Activated T-cell treated with anti-CD3 and anti-CD28 coated beads, Interleukin-2, amount 50 U/mL, for 1 hour (primary cell): ENCODE measurements at regions not wholly inside any gene's neighbourhood (a gene's known extent, or its start where the extent isn't known, plus 50 kb on each side); places are given as distances from the start of the nearest gene placed in this dataset.
"Not testable (repeated sequence)": the region's sequence is repeated elsewhere in the genome, so short reads cannot be mapped to it uniquely, and the experiment has no call there.

Source experiments
- DNase-seq: peaks from one replicate; pipeline ENCODE4 v3.0.0-alpha.2; 2020

DNA sequence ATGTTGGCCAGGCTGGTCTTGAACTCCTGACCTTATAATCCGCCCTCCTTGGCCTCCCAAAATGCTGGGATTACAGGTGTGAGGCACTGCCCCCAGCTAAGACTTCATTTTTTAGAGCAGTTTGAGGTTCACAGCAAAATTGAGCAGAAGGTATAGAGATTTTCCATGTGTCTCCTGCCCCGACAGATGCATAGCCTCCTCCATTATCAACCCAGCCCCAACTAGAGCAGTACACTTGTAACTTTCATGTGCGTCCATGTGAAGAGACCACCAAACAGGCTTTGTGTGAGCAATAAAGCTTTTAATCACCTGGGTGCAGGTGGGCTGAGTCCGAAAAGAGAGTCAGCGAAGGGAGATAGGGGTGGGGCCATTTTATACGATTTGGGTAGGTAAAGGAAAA, 179.1 kb downstream of the CD83 start:
- DNase-seq: not testable (repeated sequence)

DNA sequence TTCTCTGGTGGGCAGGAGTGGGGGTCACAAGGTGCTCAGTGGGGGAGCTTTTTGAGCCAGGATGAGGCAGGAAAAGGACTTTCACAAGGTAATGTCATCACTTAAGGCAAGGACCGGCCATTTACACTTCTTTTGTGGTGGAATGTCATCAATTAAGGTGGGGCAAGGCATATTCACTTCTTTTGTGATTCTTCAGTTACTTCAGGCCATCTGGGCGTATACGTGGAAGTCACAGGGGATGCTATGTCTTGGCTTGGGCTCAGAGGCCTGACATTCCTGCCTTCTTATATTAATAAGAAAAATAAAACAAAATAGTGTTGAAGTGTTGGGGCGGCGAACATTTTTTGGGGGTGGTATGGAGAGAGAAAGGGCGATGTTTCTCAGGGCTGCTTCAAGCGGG, 179.5 kb downstream of the CD83 start:
- DNase-seq: not testable (repeated sequence)

DNA sequence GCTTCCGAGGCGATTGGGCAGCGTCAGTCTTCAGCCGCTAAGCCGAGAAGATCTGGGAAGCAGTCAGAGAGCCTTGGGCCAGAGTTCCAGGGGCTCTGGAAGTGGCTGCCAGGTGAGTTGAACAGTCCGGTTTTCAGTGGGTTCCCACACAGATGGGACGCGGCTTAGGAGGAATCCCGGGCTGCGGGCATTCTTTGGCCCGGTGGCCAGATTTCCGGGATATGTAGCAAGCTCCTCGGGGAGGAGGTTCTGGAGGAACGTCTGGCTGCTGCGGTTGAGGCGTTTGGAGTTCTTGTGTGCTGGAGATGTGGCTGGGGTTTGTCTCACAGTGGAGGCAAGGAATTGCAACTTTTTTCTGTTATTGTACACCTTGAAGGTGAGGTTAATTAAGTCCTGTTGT, 182.6 kb downstream of the CD83 start:
- DNase-seq: not testable (repeated sequence)

DNA sequence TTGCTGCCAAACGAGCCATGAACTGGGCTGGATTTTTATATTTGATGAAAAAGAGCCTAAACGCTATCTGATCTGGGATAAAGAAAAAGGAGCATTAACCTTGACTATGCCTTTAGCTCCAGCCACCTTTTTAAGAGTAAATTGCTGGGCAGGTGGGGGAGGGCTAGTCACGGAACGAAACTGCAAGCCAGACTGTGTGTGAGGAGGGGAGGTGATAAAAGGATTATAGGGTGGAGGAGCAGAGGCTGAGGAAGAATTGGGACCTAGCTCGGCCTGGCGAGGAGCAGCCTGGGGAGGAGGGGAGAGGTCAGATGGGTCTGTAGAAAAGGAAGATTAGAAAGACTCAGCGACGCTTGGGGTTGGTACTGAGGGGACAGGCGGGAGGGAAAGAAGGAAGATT, 183.1 kb downstream of the CD83 start:
- DNase-seq: not testable (repeated sequence)

DNA sequence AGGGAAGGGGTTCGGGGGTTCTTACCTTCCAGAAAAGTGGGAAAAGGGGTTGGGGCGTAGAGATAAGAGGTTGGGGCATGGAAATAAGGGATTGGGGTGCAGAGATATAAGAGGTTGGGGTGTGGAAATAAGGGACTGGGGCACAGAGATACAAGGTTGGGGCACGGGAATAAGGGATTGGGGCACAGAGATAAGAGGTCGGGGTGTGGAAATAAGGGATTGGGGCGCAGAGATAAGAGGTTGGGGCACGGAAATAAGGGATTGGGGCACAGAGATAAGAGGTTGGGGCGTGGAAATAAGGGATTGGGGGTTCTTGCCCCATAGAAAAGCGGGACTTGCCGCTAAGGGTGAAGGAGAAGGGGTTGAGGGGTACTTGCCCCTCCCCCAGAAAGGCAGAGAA, 183.9 kb downstream of the CD83 start:
- DNase-seq: not testable (repeated sequence)

DNA sequence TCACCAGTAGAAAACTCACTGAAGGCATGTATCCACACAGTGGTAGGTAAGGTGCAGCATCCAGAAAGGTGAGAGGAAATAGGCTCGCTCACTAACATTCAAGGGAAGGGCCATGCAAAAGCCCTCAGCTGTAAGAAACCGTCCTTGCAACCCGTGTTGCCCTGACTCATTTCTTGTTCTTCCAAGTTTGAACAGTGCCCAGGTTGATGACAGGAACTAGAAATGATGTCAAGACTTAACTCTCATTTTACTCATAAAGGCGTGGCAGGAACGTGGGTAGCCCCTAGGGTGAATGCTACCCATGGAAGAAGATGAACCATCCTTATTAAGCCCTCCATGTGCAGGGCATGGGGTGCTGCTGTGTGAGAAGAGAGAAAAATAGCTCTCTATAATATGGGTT, 187.6 kb downstream of the CD83 start:
- no peak for DNase-seq

DNA sequence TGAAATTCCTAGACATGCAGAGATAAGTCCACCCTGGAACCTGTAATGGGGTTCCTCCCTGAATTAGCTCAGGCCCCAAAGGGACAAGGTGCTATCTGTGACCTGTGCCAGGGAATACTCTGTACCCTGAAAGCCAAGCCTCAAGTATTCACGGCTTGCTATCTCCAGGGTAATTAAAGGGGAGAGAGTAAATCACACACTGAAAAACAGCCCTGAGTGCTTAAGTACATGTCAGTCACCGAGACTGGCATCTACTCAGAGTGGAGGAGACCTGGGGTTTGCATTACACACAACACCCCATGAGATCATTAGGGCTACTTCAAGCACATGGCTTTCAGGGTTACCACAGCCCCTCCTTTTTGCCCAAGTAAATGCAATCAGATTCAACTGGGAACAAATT, 188.1 kb downstream of the CD83 start:
- DNase-seq: no peak

DNA sequence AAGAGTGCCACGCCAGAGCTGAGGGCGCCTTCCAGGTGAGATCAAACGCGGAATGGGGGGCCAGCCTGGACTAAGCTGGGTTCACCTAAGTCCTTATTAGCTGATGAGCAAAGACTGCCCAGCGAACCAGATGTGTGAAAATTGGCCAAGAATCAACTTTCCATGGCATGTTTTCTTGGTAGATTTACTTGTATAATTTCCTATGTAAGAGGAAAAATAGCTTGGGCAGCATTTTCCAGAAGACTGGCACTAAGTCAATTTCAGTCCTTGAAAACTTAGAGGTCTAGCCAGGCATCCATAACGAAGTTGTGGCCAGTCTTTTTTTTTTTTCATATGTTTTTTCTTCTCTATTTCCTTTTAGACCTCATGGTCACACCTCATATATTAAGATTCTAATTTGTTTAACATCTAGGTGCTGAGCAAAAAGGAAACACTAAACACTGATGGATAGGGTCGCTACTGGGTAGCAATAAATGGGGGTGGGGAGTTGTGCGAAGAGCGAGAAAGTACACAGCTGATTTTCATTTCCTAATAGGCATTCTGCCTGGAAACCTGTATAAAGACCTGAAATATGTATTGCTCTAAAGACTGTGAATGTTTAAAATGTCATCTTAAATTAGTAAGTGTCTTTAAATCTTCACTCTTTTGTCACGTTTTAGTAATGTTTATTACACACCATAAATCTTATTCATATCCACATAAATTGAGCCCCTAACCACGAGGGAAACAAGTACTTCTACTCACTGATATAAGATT, 188.8 kb downstream of the CD83 start:
- DNase-seq: no peak

DNA sequence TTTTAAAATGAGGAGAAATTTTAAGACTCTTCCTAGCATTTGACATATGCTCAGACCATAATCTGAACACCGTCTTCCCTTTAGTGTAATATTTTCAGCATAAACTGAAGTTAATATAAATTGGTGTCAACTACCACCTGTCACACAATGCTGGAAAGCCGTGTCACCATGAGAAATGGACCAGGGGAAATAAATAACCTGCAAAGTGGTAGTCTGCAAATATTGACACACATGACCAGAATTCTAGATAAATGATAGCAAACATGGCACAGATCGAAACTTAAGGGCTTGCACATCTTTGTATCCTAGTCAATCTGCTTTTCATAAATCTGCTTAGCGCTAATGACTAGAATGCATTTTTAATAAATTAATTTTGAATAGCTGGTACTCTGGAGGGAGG, 191.9 kb downstream of the CD83 start:
- DNase-seq: no peak

DNA sequence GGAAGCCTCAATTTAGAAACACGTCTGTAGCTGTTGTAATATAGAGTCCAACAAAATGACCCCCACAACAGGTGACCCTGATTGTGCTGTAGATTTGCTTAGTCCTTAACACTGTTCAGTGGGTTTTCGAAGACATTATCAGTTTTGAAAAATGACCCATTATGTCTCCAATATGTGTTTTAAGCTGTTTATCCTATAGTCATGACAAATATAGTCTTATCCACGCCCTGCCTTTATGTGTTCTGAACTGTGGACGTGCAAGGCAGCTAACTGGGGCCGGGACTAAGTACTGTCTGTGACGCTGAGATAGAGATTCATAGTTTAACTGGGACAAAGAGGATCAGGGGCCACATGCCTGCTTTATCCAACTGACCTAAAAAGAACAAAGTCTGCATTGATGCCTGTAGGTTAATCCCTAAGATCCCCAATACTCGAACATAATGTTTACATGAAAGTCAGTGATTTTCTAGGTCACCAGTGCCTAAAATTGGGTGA, 192.4 kb downstream of the CD83 start:
- no peak for DNase-seq

DNA sequence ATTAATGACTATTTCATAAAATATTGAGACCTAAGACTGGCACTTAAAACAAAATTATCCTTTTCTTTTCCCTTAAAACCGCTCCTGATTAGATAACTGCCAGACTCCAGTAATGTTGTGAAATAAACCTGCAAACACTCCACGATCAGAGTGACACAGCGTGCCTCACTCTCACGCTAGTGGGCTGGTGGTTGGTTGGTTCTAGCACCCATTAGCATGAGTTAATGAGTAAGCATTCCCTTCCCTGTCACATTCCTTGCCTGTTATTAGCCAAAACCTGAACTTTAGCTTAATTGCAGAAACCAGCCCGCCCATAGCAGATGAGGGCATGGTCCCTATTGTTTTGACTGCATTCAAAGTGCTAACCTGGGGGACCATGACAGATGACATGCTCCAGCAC, 193.4 kb downstream of the CD83 start:
- DNase-seq: no peak

DNA sequence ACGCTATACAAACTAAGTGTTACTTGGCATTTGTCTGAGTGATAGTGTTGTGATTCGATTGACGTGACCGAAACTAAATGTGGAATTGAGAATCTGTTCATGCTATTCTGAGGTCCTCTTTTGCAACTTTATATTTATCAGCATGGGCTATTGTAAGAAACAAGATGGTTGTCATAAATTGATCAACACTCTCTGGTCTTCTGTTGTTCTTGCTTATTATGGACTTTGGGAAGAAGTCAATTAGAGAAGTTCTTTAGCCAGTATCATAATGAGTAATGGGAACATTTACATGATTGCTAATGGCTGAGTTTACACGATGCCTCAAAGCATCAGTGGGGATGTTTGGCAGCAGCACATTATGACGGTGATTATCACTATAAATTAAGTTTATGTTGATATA, 195.0 kb downstream of the CD83 start:
- DNase-seq: no peak

DNA sequence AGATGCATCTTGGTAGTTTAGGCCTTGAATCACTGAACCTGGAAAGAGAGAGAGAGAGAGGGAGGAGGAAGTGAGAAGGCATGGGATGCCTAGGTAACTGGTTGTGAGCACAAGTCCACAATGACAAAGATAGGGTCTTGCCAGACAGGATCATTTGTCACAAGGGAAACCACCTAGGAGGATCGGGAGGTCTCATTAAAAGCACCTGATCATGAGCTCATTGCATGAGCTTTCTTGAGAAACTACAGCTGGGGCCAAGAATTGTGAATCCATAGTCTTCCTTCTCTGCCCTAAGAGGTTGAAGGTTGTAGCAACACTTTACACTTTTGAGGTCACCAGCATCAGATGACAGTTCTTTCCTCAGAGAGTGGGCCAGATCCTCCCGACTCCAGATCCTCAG, 195.7 kb downstream of the CD83 start:
- no peak for DNase-seq

DNA sequence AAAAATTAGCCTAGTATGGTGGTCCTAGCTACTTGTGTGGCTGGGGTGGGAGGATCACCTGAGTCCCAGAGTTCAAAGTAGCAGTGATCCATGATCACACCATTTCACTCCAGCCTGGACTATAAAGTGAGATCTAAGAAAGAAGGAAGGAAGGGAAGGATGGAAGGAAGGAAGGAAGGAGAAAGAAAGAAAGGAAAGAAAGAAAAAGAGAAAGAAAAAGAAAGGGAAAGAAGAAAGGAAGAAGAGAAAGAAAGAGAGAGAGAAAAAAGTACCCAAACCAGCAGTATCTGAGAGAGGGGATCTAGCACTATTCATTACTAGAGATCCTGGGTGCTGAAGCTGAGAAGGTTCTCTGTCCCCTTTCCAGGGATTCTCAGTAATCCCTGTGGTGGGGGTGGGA, 197.8 kb downstream of the CD83 start:
- DNase-seq: no peak

DNA sequence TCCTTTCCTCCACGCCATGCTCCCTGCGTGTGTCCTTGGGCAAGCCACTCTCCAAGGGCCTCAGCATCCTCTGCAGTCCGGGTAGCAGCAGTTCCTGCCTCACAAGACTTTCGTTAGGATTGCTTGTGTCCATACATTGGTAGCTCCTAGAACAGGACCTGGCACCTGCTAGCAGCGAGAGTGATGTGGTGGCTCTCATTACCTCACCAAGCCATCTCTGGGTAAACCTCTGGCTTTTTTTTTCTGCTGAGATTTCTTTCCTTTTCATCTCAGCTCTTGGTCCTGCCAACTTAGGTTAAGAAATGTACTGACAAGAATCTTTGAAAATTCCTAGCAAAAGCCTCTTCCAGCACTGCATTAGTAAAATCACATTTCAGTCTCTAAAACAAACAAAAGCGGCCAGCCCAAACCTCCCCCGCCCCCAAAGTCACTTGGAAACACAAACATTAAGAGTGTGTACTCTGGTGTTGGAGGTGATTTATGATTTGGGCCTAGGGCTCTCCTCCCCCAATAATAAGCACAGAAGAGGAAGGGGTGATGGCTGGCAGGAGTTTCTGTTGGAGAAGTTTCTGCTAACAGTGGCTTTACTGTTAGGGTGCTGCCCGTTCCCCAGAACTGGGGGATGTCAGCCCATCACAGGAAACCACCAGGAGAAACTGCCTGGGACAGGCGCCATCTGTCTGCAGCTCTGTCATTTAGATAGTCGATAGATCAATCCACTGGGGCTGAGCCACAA, 199.2 kb downstream of the CD83 start:
- no peak for DNase-seq

DNA sequence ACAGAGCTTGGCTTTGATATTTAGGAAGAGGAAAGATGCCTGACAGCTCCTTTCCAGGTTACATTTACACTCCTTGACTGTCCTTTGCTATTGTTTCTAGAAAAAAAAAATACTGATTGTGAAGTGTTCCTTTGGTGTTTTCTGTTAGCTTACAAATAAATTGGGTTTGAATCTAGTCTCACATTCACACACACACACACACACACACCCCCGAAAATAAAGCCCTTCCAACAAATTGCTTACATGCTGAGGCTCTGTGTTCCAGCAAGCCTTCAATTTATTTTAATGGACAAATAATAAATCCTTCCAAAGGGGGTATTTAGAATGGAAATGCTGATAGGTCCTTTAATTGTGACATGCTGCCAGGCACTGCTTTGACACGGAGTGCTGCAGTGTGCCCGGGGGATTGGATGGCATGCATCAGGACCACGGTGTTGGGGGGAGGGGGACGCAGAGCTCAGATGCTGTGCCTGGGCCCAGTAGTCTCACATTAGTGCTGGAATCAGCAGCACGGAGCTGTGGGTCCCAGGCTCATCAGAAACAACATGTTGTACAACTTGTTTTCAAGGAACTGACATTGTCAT, 199.9 kb downstream of the CD83 start:
- no peak for DNase-seq

DNA sequence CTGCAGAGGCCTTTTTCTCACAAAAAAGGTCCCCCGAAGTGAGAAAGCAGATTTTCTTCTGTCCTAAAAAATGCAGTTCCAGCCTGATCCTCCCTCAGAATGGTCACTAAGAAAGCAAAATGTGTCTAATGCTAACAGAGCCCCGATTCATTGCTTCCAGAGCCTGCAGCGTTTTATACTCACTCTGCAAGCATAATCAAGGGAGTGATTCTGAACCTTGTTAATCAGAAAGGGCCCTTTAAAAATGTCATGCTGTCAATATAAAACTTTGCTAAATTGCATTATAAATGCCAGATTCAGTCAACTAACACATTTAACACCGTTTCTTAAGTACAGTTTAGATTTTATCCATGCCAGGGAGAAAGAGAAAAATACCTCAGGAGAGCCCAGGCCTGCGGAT, 202.8 kb downstream of the CD83 start:
- no peak for DNase-seq

DNA sequence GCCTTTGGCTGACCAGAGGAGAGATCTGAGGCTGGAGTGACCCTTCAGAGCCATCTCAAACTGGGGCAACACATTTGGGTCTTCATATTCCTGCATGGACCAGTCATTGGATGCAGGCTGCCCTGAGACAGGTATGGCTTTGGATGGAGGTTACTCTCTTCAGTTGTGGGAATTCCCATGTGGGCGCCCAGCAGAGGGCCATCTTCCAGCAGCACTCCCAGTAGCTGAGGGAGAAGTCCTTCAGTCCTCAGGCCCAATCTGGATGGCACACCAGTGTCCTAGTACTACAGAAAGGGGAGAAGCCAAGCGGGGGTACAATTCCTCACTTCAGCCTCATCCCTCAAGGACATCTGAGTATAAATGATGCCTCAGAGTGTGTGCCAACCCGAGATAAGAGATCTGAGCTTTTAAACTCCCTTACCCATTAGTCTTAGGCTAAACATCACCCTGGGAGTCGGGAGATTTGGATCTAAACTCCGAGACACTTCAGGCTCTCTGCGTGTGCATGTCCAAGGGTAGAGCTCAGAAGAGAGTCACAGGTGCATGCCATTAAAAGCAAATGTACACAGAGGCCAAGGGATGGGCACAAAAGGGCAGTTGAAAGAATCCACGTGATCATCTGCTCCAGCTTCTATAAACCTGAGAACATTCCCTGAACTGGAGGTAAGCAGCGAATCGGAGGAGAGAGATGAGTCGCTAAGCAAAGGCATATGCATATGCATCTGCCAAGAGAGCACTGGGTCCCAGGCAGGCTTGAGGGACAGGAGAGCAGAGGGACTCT, 204.6 kb downstream of the CD83 start:
- no peak for DNase-seq

DNA sequence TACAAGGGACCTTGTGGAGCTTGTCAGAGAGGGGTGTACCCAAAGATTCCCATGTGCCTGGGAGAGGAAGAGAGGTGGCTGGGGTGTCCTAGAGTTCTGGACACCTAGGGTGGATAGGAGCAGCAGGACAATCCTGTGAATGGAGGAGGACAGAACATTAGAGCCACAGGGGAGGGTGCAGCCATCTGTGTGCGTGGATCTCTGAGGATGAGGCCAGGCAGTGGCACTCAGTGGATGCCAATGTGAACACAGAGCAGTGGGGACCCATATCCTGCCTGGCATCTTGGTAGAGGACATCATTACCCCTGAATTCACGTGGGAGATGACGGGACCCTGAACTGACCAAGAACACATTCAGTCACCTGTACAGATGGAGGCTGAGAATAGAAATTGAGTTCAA, 205.3 kb downstream of the CD83 start:
- no peak for DNase-seq

DNA sequence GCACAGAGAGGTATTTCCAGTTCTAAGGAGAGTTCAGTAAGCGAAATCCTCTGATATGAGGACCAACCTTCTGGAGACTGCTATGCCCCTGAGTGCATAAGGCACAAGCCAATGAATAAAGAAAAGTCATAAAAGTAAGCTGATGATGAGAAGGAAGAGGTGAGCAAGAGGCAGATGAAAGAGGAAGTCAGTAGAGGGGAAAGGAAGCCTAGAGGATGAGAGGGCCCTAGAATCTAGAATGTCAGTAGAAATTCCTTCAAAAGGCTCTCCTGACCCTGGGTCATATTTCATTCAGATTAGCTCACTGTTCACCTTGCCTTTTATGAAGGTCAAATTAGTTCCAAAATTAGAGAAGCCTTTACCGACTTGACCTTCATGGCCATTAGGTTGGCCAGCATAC, 209.2 kb downstream of the CD83 start:
- no peak for DNase-seq

DNA sequence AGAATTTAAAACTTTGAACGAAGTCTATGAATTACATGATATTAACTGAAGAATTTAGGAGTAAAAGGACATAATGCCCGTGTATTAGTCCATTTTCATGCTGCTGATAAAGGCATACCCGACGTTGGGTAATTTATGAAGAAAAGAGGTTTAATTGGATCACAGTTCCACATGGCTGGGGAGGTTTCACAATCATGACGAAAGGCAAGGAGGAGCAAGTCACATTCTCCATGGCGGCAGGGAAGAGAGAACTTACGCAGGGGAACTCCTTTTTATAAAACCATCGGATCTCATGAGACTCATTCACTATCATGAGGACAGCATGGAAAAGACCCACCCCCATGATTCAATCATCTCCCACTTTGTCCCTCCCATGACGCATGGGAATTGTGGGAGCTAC, 210.6 kb downstream of the CD83 start:
- no peak for DNase-seq

DNA sequence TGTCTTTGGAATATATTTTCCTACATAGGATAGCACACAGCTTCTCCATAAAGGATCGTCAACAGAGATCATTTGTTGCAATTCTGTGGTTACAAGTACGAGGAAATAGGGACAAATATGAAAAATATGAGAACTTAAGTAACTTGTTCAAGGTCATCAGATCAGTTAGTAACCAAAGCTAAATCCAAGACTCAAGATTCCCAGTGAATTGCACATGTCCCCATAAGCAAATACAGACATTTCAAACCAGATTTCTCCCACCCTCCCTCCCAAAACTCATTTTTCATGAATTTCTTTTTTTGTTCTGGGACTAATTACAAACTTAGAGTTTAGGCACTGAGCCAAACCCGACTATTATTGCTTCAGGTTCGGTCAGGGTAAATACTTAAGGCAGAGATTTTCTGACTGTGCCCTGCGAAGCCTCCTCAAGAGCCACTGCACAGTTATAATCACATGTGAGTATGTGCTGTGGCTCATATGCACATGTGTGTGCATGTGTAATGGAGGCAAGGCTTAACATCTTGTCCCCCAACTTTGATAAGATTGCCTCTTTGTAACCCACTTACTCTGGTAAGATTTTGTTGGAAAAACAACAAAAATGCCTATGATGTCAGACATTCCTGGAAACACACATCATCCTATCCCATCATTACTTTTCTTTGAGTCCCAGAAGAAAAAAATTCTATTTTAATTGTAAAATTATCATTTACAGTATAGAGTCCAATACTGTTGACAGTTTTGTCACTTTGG, 216.2 kb downstream of the CD83 start:
- DNase-seq: no peak

DNA sequence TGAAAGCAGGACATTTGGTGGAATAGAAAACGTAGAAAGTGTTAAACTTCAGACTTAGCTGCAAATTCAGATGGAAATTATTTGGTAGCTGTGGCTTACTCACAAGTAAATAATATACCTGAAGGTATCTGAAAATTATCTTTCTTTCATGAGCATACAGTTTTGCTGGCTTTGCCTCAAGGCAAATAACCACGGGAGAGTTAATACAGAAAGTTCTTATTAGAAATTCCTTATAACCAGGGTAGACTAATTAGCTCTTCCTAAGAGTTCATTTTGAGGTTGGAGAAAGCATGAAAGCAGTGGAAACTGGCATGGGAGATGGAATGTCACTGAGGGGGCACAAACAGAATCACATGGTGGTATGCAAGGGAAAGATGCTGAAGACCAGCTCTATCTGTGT, 217.5 kb downstream of the CD83 start:
- DNase-seq: no peak
